Endothelial cell of umbilical vein (primary cell): ENCODE measurements at regions not wholly inside any gene's neighbourhood (a gene's known extent, or its start where the extent isn't known, plus 50 kb on each side); places are given as distances from the start of the nearest gene placed in this dataset.

Experiments
- CTCF ChIP-seq, 2 donors: IDR thresholded peaks; 1 replicate in 1 of 2; 2 replicates in 1 of 2; pipeline ENCODE4 v1.5.1; 2011; ENCODE audit warnings: low read length in 2 of 2, mild to moderate bottlenecking in 2 of 2, moderate library complexity in 2 of 2, control low read depth in 1 of 2, inconsistent platforms in 1 of 2, low read depth in 1 of 2; ENCODE audit not compliant: insufficient read depth in 1 of 2; ENCODE audit errors: extremely low read depth in 1 of 2
- EZH2 ChIP-seq: IDR thresholded peaks from 2 replicates; pipeline ENCODE4 v1.6.1; 2012; ENCODE audit warnings: borderline replicate concordance, low read depth, mild to moderate bottlenecking, moderate library complexity, low read length, inconsistent platforms; ENCODE audit not compliant: severe bottlenecking

- TF ChIP-seq CTCF (IDR thresholded peaks at IDR 0.05; ENCODE audit: extremely low read depth in 1 of 2, insufficient read depth in 1 of 2, low read depth in 1 of 2, low read length in 2 of 2) (no peak), EZH2 (no peak)
These were observed 670.1 kb upstream of the SOX11 start for GRCh38 chr2:5022061-5022460.
